ENCODE measurements at regions not wholly inside any gene's neighbourhood (a gene's known extent, or its start where the extent isn't known, plus 50 kb on each side); places are given as distances from the start of the nearest gene placed in this dataset.

GRCh38 chr4:136864604-136865185, 667.6 kb downstream of the PCDH18 start (continued):
- no peak for TF ChIP-seq TBL1XR1 (IDR thresholded peaks at IDR 0.05; ENCODE audit: low read depth, low read length)
- peak; percentile 38; the same call in 1 of the 2 replicates for TF ChIP-seq JUNB (IDR thresholded peaks at IDR 0.05)
- TF ChIP-seq BHLHE40 (IDR thresholded peaks at IDR 0.05; ENCODE audit: borderline replicate concordance in 1 of 2, low read depth in 2 of 2, low read length in 1 of 2): no peak

GRCh38 chr4:136863756-136864155, 668.5 kb downstream of the PCDH18 start:
- H3K4me2 ChIP-seq (ENCODE audit: control insufficient read depth, insufficient read depth): no peak overlapping the region
- no peak overlapping the region for H3K4me3 ChIP-seq
- CTCF ChIA-PET: interaction anchor here (0.6 to 4.6 kb wide), 24 partner anchors 10 to 1492 kb away, joined by 3 to 81 read pairs (median 6); no protein-coding TSS in a partner anchor
- TF ChIP-seq SKIL (IDR thresholded peaks at IDR 0.05; ENCODE audit: low read depth, poor library complexity, severe bottlenecking): no peak
- TF ChIP-seq ATF2 (IDR thresholded peaks at IDR 0.05; ENCODE audit: low read length): no peak
- no peak for TF ChIP-seq BRCA1 (IDR thresholded peaks at IDR 0.05; ENCODE audit: low read depth, low read length)
- no peak for TF ChIP-seq POLR2AphosphoS5 (IDR thresholded peaks at IDR 0.05; ENCODE audit: low read length)
- no peak for TF ChIP-seq TAF1 (IDR thresholded peaks at IDR 0.05; ENCODE audit: borderline replicate concordance, low read depth, low read length)
- TF ChIP-seq ESRRA (IDR thresholded peaks at IDR 0.05; ENCODE audit: low read length): no peak
- no peak for TF ChIP-seq HDAC6 (IDR thresholded peaks at IDR 0.05; ENCODE audit: unreplicated experiment)
- TF ChIP-seq MEF2B (IDR thresholded peaks at IDR 0.05; ENCODE audit: partially characterized antibody, poor library complexity, severe bottlenecking): no peak
- no peak for TF ChIP-seq RBBP5 (conservative IDR thresholded peaks at IDR 0.05)
- no peak for TF ChIP-seq POU2F2 (IDR thresholded peaks at IDR 0.05; ENCODE audit: borderline replicate concordance, low read depth, low read length)
- no peak for TF ChIP-seq HDAC2 (IDR thresholded peaks at IDR 0.05)
- no peak for TF ChIP-seq RUNX3 (IDR thresholded peaks at IDR 0.05; ENCODE audit: low read length)
- TF ChIP-seq JUND (IDR thresholded peaks at IDR 0.05; ENCODE audit: low read depth, low read length): no peak
- TF ChIP-seq TCF7 (IDR thresholded peaks at IDR 0.05; ENCODE audit: borderline replicate concordance): no peak
- TF ChIP-seq E2F4 (IDR thresholded peaks at IDR 0.05; ENCODE audit: low read depth, low read length): no peak
- no peak for TF ChIP-seq ZNF217 (IDR thresholded peaks at IDR 0.05)
- no peak for TF ChIP-seq RAD51 (IDR thresholded peaks at IDR 0.05)
- H3K79me2 ChIP-seq (ENCODE audit: control insufficient read depth, insufficient read depth, low read length): no peaks in the 10 kb centered on the region
- SMC1A ChIA-PET (ENCODE audit: uncharacterized antibody, unreplicated experiment): interaction anchor here (0.6 to 5.0 kb wide), 25 partner anchors 11 to 1492 kb away, joined by 3 to 76 read pairs (median 4); no protein-coding TSS in a partner anchor
- H3K9ac ChIP-seq (ENCODE audit: control insufficient read depth, insufficient read depth, low read length): no peak overlapping the region
- intact Hi-C loops (cut with micrococcal nuclease; ENCODE audit: unreplicated experiment) (loop anchor here (5.0 to 10.0 kb wide), 4 partner anchors 151 to 1491 kb away; no protein-coding TSS in a partner anchor), in situ Hi-C loops (cut with MboI) (loop anchor here (25.0 kb wide), 1 partner anchor 1476 kb away; no protein-coding TSS in a partner anchor)
- H3K9me3 ChIP-seq (replicated peaks; ENCODE audit: control insufficient read depth, insufficient read depth, low read length): no peaks in the 10 kb centered on the region
- no TSS peak for BruUV-seq (replicated peaks)
- no peaks in the 10 kb centered on the region for H4K20me1 ChIP-seq (ENCODE audit: control insufficient read depth, insufficient read depth)
- H3K4me1 ChIP-seq (ENCODE audit: control insufficient read depth, insufficient read depth, low read length): no peaks in the 10 kb centered on the region
- POLR2A ChIA-PET: no interaction called here
- H3K36me3 ChIP-seq (ENCODE audit: control insufficient read depth in 2 of 2, insufficient read depth in 2 of 2, low read length in 1 of 2): no peaks in the 10 kb centered on the region
- RAD21 ChIA-PET (ENCODE audit: unreplicated experiment): interaction anchor here (0.7 to 5.2 kb wide), 21 partner anchors 9 to 1493 kb away, joined by 3 to 103 read pairs (median 4); no protein-coding TSS in a partner anchor
- ATAC-seq (peak; percentile 40; the same call in 2 of the 3 replicates), DNase-seq (ENCODE audit: low read depth, low spot score) (no peak), FAIRE-seq (no peak)
- 0% methylated on average over 1 of the region's 1 CpG for WGBS (ENCODE audit: insufficient coverage, insufficient replicate concordance, low lambda C conversion rate, missing lambda C conversion rate)
- no peaks in the 10 kb centered on the region for H3K27me3 ChIP-seq (replicated peaks in 1 of 2; ENCODE audit: control insufficient read depth in 2 of 2, insufficient read depth in 2 of 2, low read length in 1 of 2)
- no peak overlapping the region for H3K27ac ChIP-seq (ENCODE audit: control insufficient read depth, insufficient read depth)
- H2AFZ ChIP-seq (ENCODE audit: control insufficient read depth, low read depth, low read length): no peak overlapping the region; the same call in 1 of the 2 replicates
